IgD-negative memory B cell (primary cell): ENCODE measurements at regions not wholly inside any gene's neighbourhood (a gene's known extent, or its start where the extent isn't known, plus 50 kb on each side); places are given as distances from the start of the nearest gene placed in this dataset.

Experiments
- H3K27ac Mint-ChIP-seq, 3 donors: one replicate each; pipeline ENCODE4 v1.8.0; 2020 to 2022; ENCODE audit warnings: mild to moderate bottlenecking in 3 of 3, mixed read lengths in 3 of 3, moderate library complexity in 1 of 3
- H3K27me3 Mint-ChIP-seq: one replicate; pipeline ENCODE4 v1.8.0; 2021; ENCODE audit warnings: mixed read lengths
- H3K36me3 Mint-ChIP-seq: one replicate; pipeline ENCODE4 v1.8.0; 2020; ENCODE audit warnings: mild to moderate bottlenecking, mixed read lengths
- H3K4me1 Mint-ChIP-seq, 3 donors: one replicate each; pipeline ENCODE4 v1.8.0; 2020 to 2022; ENCODE audit warnings: mixed read lengths in 3 of 3, mild to moderate bottlenecking in 1 of 3
- H3K4me3 Mint-ChIP-seq, 4 donors: one replicate each; pipeline ENCODE4 v1.8.0; 2020 to 2022; ENCODE audit warnings: mild to moderate bottlenecking in 4 of 4, mixed read lengths in 4 of 4, moderate library complexity in 3 of 4
- H3K9me3 Mint-ChIP-seq, 3 donors: one replicate each; pipeline ENCODE4 v1.8.0; 2020 to 2021; ENCODE audit warnings: mixed read lengths in 3 of 3, mild to moderate bottlenecking in 1 of 3

DNA sequence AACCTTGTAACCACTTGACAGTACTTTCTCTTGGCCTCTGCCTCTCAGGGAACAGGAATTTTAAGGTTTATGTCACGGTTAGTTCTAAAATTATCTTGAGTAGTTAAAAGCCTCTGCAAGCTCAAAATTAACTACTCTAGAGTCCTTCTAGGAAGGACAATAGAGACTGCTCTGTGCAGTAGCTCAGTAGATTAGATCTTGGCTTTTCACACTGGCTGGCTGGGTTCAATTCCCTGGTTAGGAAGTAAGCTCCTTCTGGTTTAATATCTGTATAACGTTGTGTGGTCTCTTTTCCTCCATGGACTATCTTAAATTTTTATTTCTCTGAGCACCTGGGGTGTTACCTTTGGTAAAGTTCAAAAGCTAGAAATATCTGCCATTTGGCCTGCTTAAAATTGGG lies 109.2 kb downstream of the AASDHPPT start:
- Mint-ChIP-seq H3K4me3 (no peak overlapping the region), H3K9me3 (peaks cover 0 to 5% (median 4%) of the 10 kb centered on the region in 3 donors), H3K4me1 (no peaks in the 10 kb centered on the region), H3K27me3 (no peaks in the 10 kb centered on the region), H3K36me3 (no peaks in the 10 kb centered on the region), H3K27ac (no peak overlapping the region)

- peaks cover 0 to 2% (median 0%) of the 10 kb centered on the region in 3 donors for H3K9me3 Mint-ChIP-seq
These were observed 110.5 kb downstream of the AASDHPPT start for GRCh38 chr11:106187860-106188456.

DNA sequence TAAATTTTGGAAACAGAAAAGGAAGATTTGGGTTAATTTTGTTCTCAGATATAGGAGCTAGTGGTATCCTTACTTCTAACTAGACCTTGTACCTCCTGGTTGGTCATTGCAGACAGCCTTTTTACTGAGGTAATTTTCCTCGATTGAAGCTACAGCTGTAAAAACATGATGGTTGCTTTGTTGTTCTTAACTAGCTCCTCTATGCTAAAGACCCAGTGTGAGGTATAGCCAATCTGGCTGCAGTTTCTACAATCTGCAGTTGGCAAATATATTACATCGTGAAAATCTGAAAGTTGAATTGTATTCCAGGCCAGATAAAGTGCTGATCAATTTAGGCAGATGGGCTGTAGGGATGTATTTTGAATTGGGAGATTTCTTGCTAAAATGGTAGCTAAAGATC lies 116.5 kb downstream of the AASDHPPT start:
- H3K36me3 Mint-ChIP-seq: no peaks in the 10 kb centered on the region
- H3K4me3 Mint-ChIP-seq: no peak overlapping the region
- H3K9me3 Mint-ChIP-seq: no peaks in the 10 kb centered on the region
- no peak overlapping the region for H3K27ac Mint-ChIP-seq
- no peaks in the 10 kb centered on the region for H3K4me1 Mint-ChIP-seq
- H3K27me3 Mint-ChIP-seq: no peaks in the 10 kb centered on the region

More at GRCh38 chr11:106187860-106188456, 110.5 kb downstream of the AASDHPPT start:
- no peaks in the 10 kb centered on the region for H3K36me3 Mint-ChIP-seq
- no peaks in the 10 kb centered on the region for H3K4me1 Mint-ChIP-seq
- H3K4me3 Mint-ChIP-seq: no peak overlapping the region
- no peaks in the 10 kb centered on the region for H3K27me3 Mint-ChIP-seq
- no peak overlapping the region for H3K27ac Mint-ChIP-seq

GRCh38 chr11:106197438-106197837 lies 120.0 kb downstream of the AASDHPPT start:
- Mint-ChIP-seq H3K4me1 (no peaks in the 10 kb centered on the region), H3K4me3 (no peak overlapping the region), H3K9me3 (no peaks in the 10 kb centered on the region), H3K27me3 (no peaks in the 10 kb centered on the region), H3K27ac (no peak overlapping the region), H3K36me3 (no peaks in the 10 kb centered on the region)

DNA sequence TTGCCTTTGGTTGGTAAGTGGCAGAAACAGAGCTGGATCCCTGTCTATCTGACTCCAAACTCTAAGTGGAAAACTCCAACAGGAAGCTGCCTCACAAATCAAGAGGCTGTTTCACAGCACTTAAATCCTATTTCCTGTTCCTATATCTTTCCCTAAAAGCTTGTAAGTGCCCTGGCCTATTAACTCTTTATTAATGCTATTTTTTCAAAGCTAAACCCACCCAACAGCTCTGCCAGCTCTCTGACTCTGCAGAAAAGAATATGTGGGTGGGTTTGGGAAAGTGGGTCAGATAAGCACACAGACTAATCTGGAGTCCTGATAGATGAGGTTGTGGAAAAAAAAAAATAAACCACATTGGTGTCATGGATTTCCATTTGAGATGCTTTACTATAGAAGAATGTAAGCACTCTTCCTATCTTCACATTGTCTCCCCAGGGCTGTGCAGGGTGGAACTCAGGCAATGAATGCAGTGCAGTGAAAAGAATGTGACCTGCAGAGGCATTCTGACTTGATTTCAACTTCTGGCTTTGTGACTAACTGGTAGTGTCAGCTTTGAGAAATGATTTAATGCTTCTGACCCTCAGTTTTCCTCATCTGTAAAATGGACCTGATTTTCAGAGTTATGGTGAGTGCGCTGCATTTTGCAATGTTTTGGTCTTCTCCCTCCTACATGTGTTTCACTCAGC lies 125.6 kb downstream of the AASDHPPT start:
- H3K27me3 Mint-ChIP-seq: no peaks in the 10 kb centered on the region
- H3K9me3 Mint-ChIP-seq: no peaks in the 10 kb centered on the region
- no peak overlapping the region for H3K4me3 Mint-ChIP-seq
- H3K4me1 Mint-ChIP-seq: no peaks in the 10 kb centered on the region
- no peak overlapping the region for H3K27ac Mint-ChIP-seq
- no peaks in the 10 kb centered on the region for H3K36me3 Mint-ChIP-seq

GRCh38 chr11:106208760-106209159 lies 131.3 kb downstream of the AASDHPPT start:
- Mint-ChIP-seq H3K27ac (no peak overlapping the region), H3K4me1 (no peaks in the 10 kb centered on the region), H3K36me3 (no peaks in the 10 kb centered on the region), H3K4me3 (no peak overlapping the region), H3K27me3 (no peaks in the 10 kb centered on the region), H3K9me3 (no peaks in the 10 kb centered on the region)

DNA sequence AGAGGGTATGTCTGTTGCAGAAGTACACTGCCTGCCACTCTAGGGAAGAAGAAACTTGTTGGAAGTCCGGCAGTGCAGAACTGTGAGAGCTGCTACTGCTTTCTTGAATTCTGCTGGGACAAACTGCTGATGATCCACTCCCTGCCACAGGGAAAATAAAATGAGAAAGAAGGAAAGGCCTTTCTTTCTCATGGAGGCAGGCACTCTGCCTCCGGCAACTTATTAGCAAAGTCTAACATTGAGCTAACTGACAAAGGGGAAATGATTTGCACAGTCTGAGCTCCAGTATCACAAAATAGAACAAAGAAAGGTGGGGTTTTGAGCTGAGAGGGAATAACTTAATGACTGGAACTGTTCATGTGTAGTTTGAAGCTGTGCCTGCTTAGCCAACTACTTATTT lies 134.6 kb downstream of the AASDHPPT start:
- Mint-ChIP-seq H3K27ac (no peak overlapping the region), H3K9me3 (peaks cover 0 to 2% (median 0%) of the 10 kb centered on the region in 3 donors), H3K36me3 (no peaks in the 10 kb centered on the region), H3K27me3 (no peaks in the 10 kb centered on the region), H3K4me1 (no peaks in the 10 kb centered on the region), H3K4me3 (no peak overlapping the region)

GRCh38 chr11:106216281-106216680 lies 138.8 kb downstream of the AASDHPPT start:
- H3K9me3 Mint-ChIP-seq: peaks cover 0 to 6% (median 1%) of the 10 kb centered on the region in 3 donors
- no peaks in the 10 kb centered on the region for H3K4me1 Mint-ChIP-seq
- no peak overlapping the region for H3K27ac Mint-ChIP-seq
- no peaks in the 10 kb centered on the region for H3K27me3 Mint-ChIP-seq
- no peak overlapping the region for H3K4me3 Mint-ChIP-seq
- no peaks in the 10 kb centered on the region for H3K36me3 Mint-ChIP-seq

- H3K27me3 Mint-ChIP-seq: no peaks in the 10 kb centered on the region
- peaks cover 3 to 12% (median 6%) of the 10 kb centered on the region in 3 donors for H3K9me3 Mint-ChIP-seq
These were observed 140.0 kb downstream of the AASDHPPT start for GRCh38 chr11:106217456-106217855.

DNA sequence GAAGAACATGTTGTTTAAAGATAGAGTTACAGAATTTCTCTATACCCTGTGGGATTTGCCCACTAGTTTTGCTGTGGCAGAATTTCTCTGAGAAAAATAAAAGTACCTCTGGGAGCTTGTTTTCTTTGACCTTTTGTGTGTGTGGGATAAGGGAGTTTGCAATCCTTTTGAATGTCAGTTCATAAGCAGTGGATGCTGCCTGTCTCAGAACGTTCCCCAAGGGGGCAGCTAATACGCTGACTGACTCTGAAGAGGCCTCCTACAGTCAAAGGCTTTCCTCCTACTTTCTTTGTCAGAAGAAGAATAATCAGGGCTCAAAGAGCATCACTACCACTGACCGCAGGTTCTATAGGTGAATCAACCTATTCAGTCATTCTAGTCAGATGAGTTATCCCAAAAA lies 140.6 kb downstream of the AASDHPPT start:
- Mint-ChIP-seq H3K27ac (no peak overlapping the region), H3K4me1 (no peaks in the 10 kb centered on the region), H3K4me3 (no peak overlapping the region), H3K36me3 (no peaks in the 10 kb centered on the region), H3K27me3 (no peaks in the 10 kb centered on the region), H3K9me3 (peaks cover 4 to 18% (median 6%) of the 10 kb centered on the region in 3 donors)

More at GRCh38 chr11:106217456-106217855, 140.0 kb downstream of the AASDHPPT start:
- H3K27ac Mint-ChIP-seq: no peak overlapping the region
- no peaks in the 10 kb centered on the region for H3K4me1 Mint-ChIP-seq
- no peaks in the 10 kb centered on the region for H3K36me3 Mint-ChIP-seq
- no peak overlapping the region for H3K4me3 Mint-ChIP-seq

DNA sequence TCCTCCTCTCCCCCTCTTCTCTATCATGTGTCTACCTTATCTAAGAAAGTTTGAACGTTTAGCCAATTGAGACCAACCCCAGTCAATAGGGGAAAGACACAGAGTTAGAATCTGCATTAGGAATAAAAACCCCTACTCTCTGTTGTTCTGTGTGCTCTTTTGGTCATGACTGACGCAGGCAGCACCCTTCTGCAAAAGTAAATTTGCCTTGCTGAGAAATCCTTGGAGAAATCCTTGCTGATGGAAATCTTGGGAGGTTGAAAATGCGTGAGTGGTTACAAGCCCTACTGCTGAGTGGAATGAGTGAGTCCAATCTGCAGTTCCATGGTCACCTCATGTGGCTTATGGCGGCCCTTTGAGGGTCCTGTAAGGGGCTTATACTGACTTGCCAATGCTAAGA lies 145.2 kb downstream of the AASDHPPT start:
- H3K27me3 Mint-ChIP-seq: no peaks in the 10 kb centered on the region
- no peaks in the 10 kb centered on the region for H3K36me3 Mint-ChIP-seq
- H3K4me1 Mint-ChIP-seq: no peaks in the 10 kb centered on the region
- no peak overlapping the region for H3K4me3 Mint-ChIP-seq
- peaks cover 6 to 22% (median 8%) of the 10 kb centered on the region in 3 donors for H3K9me3 Mint-ChIP-seq
- no peak overlapping the region for H3K27ac Mint-ChIP-seq

- no peaks in the 10 kb centered on the region for H3K4me1 Mint-ChIP-seq
These were observed 146.7 kb downstream of the AASDHPPT start for GRCh38 chr11:106224172-106224571.

DNA sequence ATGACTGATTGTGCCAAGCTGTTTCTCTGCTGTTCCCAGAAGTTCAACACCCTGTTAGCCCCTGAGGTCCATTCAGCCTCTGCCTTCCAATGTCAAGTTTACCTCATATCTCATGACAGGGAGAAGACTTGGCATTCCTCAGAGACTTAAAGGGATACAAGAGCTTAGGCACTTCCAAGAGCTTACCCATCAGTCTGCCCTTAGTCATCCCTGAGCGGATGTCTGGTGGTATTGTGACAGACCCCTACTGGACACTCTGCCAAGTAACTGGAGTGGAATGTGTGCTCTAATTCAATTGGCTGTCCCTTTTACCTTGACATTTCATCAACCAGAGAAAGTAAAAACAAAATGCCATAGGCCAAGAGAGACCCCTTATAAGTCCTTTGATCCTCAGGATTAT lies 151.5 kb downstream of the AASDHPPT start:
- Mint-ChIP-seq H3K27me3 (no peaks in the 10 kb centered on the region), H3K9me3 (peaks cover 4 to 13% (median 12%) of the 10 kb centered on the region in 3 donors), H3K36me3 (no peaks in the 10 kb centered on the region), H3K27ac (no peak overlapping the region), H3K4me1 (no peaks in the 10 kb centered on the region), H3K4me3 (no peak overlapping the region)

More at GRCh38 chr11:106224172-106224571, 146.7 kb downstream of the AASDHPPT start:
- no peaks in the 10 kb centered on the region for H3K36me3 Mint-ChIP-seq
- peaks cover 6 to 28% (median 12%) of the 10 kb centered on the region in 3 donors for H3K9me3 Mint-ChIP-seq
- H3K27ac Mint-ChIP-seq: no peak overlapping the region
- H3K4me3 Mint-ChIP-seq: no peak overlapping the region
- H3K27me3 Mint-ChIP-seq: no peaks in the 10 kb centered on the region

- Mint-ChIP-seq H3K36me3 (no peaks in the 10 kb centered on the region), H3K4me3 (no peak overlapping the region), H3K27me3 (no peaks in the 10 kb centered on the region), H3K27ac (no peak overlapping the region), H3K4me1 (peaks cover 0 to 2% (median 0%) of the 10 kb centered on the region in 3 donors), H3K9me3 (peaks cover 2 to 13% (median 11%) of the 10 kb centered on the region in 3 donors)
These were observed 154.1 kb downstream of the AASDHPPT start for GRCh38 chr11:106231591-106231990.

DNA sequence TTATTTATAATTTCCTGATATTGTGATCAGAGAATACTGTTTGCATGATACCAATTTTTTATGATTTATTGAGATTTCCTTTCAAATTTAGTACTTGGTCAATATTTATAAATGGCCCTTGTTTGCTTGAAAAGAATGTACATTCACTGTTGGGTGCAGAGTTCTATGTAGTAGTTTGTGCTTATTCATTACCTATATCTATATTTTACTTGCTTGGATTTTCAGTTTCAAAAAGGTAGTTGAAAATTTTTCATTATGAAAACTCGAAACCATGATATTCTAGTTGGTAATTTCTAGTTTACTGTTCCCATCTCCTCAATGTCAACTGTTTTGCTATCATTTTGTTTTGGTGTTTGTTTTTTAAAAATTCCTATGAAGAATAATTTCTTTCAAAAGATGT lies 155.7 kb downstream of the AASDHPPT start:
- Mint-ChIP-seq H3K4me1 (peaks cover 0 to 2% (median 0%) of the 10 kb centered on the region in 3 donors), H3K27ac (no peak overlapping the region), H3K4me3 (no peak overlapping the region), H3K9me3 (peaks cover 2 to 14% (median 8%) of the 10 kb centered on the region in 3 donors), H3K36me3 (no peaks in the 10 kb centered on the region), H3K27me3 (no peaks in the 10 kb centered on the region)

DNA sequence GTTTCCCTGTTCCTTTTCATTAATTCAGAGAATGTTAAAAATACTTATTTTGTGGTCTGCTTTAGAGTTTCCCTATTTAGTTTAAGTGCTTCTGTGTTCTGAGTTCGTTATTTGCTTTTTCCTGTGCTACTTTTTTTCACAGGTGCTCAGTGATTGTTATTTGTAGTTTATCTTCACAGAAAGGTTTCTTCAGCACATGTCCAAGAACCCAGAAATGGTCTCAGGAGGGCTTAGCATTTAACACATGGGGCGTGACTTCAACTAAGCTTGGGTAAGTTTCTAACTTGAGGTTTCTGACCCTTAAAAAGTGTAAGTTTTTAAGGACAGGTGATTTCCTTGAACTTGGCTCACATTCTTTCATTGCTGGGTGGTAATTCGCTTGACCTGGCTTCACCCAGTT lies 157.3 kb downstream of the AASDHPPT start:
- Mint-ChIP-seq H3K4me1 (peaks cover 0 to 2% (median 0%) of the 10 kb centered on the region in 3 donors), H3K27ac (no peak overlapping the region), H3K27me3 (no peaks in the 10 kb centered on the region), H3K9me3 (peaks cover 2 to 11% (median 4%) of the 10 kb centered on the region in 3 donors), H3K36me3 (no peaks in the 10 kb centered on the region), H3K4me3 (no peak overlapping the region)
